ENCODE measurements at regions not wholly inside any gene's neighbourhood (a gene's known extent, or its start where the extent isn't known, plus 50 kb on each side); places are given as distances from the start of the nearest gene placed in this dataset.

GRCh38 chr3:124131158-124131557 is 139.2 kb upstream of the ROPN1 start:
- Histone ChIP-seq H3K36me3 (no peaks in the 10 kb centered on the region), H3K27ac (no peak overlapping the region), H3K4me3 (no peak overlapping the region), H3K9me3 (no peaks in the 10 kb centered on the region), H3K27me3 (no peaks in the 10 kb centered on the region), H3K4me1 (peaks cover 0 to 13% (median 0%) of the 10 kb centered on the region in 4 donors)
- no peak for DNase-seq (ENCODE audit: low spot score in 2 of 2)
- TF ChIP-seq CTCF (IDR thresholded peaks at IDR 0.05) (no peak), POLR2A (IDR thresholded peaks at IDR 0.05) (no peak), EP300 (IDR thresholded peaks at IDR 0.05) (no peak)

GRCh38 chr3:124131580-124131979 is 139.7 kb upstream of the ROPN1 start:
- TF ChIP-seq EP300 (IDR thresholded peaks at IDR 0.05) (peak in 1 of 2 donors; percentile 25), POLR2A (IDR thresholded peaks at IDR 0.05) (no peak)
- H3K9me3 ChIP-seq, result no peaks in the 10 kb centered on the region
- H3K27me3 ChIP-seq, result no peaks in the 10 kb centered on the region
- peak in 1 of 2 donors; percentile 9 for DNase-seq (ENCODE audit: low spot score in 2 of 2)
- no peak overlapping the region for H3K4me3 ChIP-seq
- 69 to 73% methylated on average over 2 of the region's 2 CpGs for WGBS, 2 donors
- no peaks in the 10 kb centered on the region for H3K36me3 ChIP-seq
- no peak overlapping the region for H3K27ac ChIP-seq
- H3K4me1 ChIP-seq, result peaks cover 0 to 13% (median 0%) of the 10 kb centered on the region in 4 donors

DNA sequence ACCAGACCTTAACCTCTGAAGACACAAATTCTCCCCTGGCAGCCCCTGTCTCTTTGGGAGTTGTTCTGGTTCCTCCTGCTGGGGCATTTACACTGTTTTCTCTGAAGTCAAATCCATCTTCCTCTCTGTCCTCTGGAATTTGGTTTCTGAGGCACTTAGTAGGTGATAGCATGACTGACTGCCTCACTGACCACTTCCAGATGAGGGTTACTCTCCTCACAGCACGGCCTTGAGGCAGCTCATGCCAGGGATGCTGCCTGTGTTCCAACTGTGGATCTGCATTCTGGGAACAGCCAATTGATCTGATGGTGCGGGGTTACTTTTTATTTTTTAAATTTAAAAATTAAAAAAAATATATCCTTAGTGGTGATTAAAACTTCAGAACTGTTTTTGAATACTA is 140.9 kb upstream of the ROPN1 start:
- Histone ChIP-seq H3K27me3 (no peaks in the 10 kb centered on the region), H3K9me3 (no peaks in the 10 kb centered on the region), H3K4me1 (peaks cover 0 to 13% (median 0%) of the 10 kb centered on the region in 4 donors), H3K36me3 (no peaks in the 10 kb centered on the region), H3K4me3 (no peak overlapping the region), H3K27ac (no peak overlapping the region)
- WGBS, 2 donors, result 30 to 50% methylated on average over 2 of the region's 2 CpGs
- TF ChIP-seq POLR2A (IDR thresholded peaks at IDR 0.05) (no peak), EP300 (IDR thresholded peaks at IDR 0.05) (no peak), CTCF (IDR thresholded peaks at IDR 0.05) (no peak)
- no peak for DNase-seq (ENCODE audit: low spot score in 2 of 2)

- Histone ChIP-seq H3K36me3 (no peaks in the 10 kb centered on the region), H3K27ac (no peak overlapping the region), H3K4me3 (no peak overlapping the region), H3K9me3 (no peaks in the 10 kb centered on the region), H3K4me1 (peaks cover 0 to 13% (median 0%) of the 10 kb centered on the region in 4 donors), H3K27me3 (no peaks in the 10 kb centered on the region)
- TF ChIP-seq EP300 (IDR thresholded peaks at IDR 0.05) (no peak), POLR2A (IDR thresholded peaks at IDR 0.05) (no peak), CTCF (IDR thresholded peaks at IDR 0.05) (no peak)
- DNase-seq (ENCODE audit: low spot score in 2 of 2), result no peak
- 44 to 46% methylated on average over 6 of the region's 6 CpGs for WGBS, 2 donors
Observed at GRCh38 chr3:124133366-124133940, 141.5 kb upstream of the ROPN1 start.

DNA sequence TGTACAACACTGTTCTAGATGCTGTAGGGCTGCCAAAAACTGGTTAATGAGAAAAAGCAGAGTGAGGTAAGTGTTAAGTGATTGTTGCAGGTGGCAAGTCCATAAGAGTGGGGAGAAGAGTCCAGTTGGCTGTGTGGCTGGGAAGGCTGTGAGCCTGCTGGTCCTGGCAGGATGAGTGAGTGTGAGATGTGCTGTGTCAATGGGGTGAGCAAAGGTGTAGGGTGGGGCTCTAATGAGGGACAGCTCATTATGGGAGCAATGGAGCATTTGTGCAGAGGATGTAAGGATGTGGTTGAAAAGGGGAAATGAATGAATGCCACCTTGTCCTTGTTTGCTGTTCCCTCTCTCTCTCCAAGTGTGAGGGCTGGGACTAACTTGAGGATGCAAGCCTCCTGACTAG is 145.3 kb upstream of the ROPN1 start:
- no peaks in the 10 kb centered on the region for H3K9me3 ChIP-seq
- DNase-seq (ENCODE audit: low spot score in 2 of 2), result no peak
- H3K27me3 ChIP-seq, result no peaks in the 10 kb centered on the region
- TF ChIP-seq POLR2A (IDR thresholded peaks at IDR 0.05) (no peak), CTCF (IDR thresholded peaks at IDR 0.05) (no peak), EP300 (IDR thresholded peaks at IDR 0.05) (no peak)
- H3K4me1 ChIP-seq, result peaks cover 0 to 13% (median 0%) of the 10 kb centered on the region in 4 donors
- no peak overlapping the region for H3K4me3 ChIP-seq
- H3K36me3 ChIP-seq, result no peaks in the 10 kb centered on the region
- no peak overlapping the region for H3K27ac ChIP-seq

GRCh38 chr3:124138148-124138547 is 146.2 kb upstream of the ROPN1 start:
- no peak for DNase-seq (ENCODE audit: low spot score in 2 of 2)
- no peak overlapping the region for H3K27ac ChIP-seq
- no peaks in the 10 kb centered on the region for H3K27me3 ChIP-seq
- no peaks in the 10 kb centered on the region for H3K36me3 ChIP-seq
- TF ChIP-seq CTCF (IDR thresholded peaks at IDR 0.05), result no peak
- no peak for TF ChIP-seq POLR2A (IDR thresholded peaks at IDR 0.05)
- TF ChIP-seq EP300 (IDR thresholded peaks at IDR 0.05), result no peak
- no peaks in the 10 kb centered on the region for H3K9me3 ChIP-seq
- no peak overlapping the region for H3K4me3 ChIP-seq
- peaks cover 0 to 4% (median 0%) of the 10 kb centered on the region in 4 donors for H3K4me1 ChIP-seq
